MG63 (cell line): ENCODE measurements at regions not wholly inside any gene's neighbourhood (a gene's known extent, or its start where the extent isn't known, plus 50 kb on each side); places are given as distances from the start of the nearest gene placed in this dataset.

Experiments
- DNase-seq: peaks from one replicate; pipeline ENCODE4 v3.0.0-alpha.2; 2020
- H3K27me3 ChIP-seq: fragments of 250-450 bp; sonication (Bioruptor Pico); 2 replicates; pipeline ENCODE4 v1.5.1; 2020; ENCODE audit warnings: mild to moderate bottlenecking, moderate library complexity
- H3K36me3 ChIP-seq: fragments of 250-450 bp; sonication (Bioruptor Pico); 2 replicates; pipeline ENCODE4 v1.5.1; 2020; ENCODE audit warnings: mild to moderate bottlenecking, moderate library complexity
- H3K4me3 ChIP-seq: fragments of 250-450 bp; sonication (Bioruptor Pico); 2 replicates; pipeline ENCODE4 v1.5.1; 2020; ENCODE audit warnings: mild to moderate bottlenecking, moderate library complexity
- H3K9me3 ChIP-seq: fragments of 250-450 bp; sonication (Bioruptor Pico); 2 replicates; pipeline ENCODE4 v1.5.1; 2020; ENCODE audit warnings: mild to moderate bottlenecking, moderate library complexity

DNA sequence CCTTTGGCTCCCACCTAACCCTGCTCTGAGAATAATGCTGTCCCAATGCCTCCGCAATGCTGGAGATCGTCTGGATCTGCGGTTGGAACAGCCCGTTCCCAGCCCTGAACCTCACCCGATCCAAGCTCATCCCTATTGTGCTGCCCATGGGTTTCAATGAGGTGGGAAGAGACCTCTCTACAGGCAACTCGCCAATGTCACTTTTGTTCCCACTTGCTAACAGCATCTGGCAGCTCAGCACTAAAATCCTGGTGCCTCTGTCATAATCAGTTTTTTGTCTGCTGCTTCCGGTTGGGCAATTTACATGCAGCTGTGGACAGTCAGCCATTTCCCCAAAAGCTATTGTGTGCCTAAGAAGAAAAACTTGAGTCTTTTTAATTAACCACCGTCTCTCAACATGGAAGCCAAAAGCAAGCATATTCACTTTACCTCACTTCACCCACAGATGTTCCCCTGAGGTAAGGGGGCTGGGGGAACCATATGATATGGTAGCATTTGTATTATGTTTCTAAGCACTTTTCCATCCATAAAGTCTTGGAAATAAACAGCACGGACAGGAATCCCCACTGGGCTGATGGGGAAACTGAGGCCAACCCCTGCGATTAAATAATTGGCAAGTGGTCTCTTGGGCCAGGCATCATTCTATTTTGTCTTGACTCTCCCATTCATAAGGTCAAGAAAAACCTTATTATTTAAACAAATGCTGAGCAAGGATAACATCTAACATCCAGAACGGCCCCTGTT, 159.2 kb upstream of the CDH5 start:
- Histone ChIP-seq H3K27me3 (no peaks in the 10 kb centered on the region), H3K9me3 (no peaks in the 10 kb centered on the region), H3K4me3 (no peak overlapping the region), H3K36me3 (no peaks in the 10 kb centered on the region)
- DNase-seq, result no peak

DNA sequence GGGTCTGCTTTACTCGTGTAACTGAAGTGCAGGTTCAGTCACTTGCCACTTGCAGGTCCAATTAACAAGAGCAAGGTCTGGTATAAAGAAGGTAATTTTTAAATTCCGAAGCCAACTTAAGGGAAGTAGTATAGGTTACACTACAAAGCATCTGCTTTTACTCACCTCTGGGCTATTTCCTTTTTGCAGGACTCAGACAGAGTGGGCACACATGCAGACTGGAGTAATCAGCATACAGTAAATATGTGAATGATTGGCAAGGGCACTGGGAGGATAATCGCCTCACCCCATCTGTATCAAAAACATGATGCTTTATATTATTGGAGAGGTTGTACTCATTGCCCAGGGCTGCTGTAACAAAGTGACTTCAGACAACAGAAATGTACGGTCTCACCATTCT, 160.1 kb upstream of the CDH5 start:
- no peaks in the 10 kb centered on the region for H3K27me3 ChIP-seq
- DNase-seq, result peak; percentile 15
- H3K9me3 ChIP-seq, result no peaks in the 10 kb centered on the region
- H3K36me3 ChIP-seq, result no peaks in the 10 kb centered on the region
- H3K4me3 ChIP-seq, result no peak overlapping the region

DNA sequence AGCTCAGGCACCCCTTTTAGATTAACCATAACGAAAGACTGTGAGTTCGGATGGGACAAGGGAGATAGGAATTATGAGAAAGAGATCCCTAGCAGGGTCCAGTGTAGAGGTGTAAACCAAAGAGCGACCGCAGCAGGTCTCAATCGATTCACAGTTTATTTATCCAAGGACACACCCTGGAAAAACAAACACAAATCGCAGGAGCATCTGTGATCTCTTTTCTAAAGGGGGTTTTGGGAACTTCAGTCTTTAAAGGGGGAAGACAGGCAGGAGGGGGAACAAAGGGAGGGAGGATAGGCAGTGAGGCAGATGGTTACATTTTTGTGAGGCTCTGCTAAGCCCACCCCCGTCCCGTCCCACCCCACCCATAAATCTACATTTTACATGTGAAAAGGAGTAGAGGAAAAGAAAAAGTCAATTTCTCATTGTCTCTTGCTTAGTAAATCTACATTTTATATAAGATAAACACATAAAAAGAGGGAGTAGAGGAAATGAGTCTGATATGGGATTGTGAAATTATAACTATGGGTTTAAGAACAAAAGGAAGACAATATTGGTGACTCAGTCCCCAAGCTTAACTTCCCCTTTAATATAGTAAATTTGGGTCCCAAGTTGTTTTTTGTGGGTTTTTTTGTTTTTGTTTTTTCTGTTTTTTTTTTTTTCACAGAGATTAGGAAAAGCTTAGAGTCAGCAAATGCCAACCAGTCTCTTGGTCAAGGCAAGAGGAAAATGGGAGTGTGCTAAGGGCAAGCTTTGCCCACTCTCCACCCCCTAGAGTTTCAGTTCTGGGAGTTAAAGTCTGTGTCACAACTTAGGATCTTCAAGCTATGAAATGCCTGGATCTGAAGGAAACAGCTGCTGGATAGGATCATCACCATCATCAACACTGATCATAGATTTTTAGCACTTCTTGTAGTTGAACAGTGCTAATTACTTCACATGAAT, 160.9 kb upstream of the CDH5 start:
- Histone ChIP-seq H3K36me3 (no peaks in the 10 kb centered on the region), H3K27me3 (no peaks in the 10 kb centered on the region), H3K4me3 (no peak overlapping the region), H3K9me3 (no peaks in the 10 kb centered on the region)
- peak; percentile 36 for DNase-seq

DNA sequence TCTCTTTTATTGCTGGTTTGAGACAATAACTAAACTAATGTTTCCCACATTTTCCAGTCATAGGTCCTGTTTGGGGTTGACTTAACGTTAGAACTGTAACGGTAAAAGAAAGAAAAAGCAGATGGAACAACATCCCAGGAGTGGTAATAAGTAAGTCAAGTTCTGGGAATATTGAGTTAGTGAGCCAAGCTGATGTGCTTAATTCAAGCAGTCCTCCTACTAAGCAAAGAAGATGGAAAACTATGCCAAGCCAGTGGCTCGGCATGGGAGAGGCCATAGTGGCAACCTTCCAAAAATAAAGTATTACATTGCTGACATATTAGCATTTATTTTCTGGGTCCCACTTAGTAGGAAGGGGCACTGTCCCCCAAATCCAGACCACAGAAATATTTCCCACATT, 161.7 kb upstream of the CDH5 start:
- peak; percentile 20 for DNase-seq
- Histone ChIP-seq H3K4me3 (no peak overlapping the region), H3K9me3 (no peaks in the 10 kb centered on the region), H3K36me3 (no peaks in the 10 kb centered on the region), H3K27me3 (no peaks in the 10 kb centered on the region)

DNA sequence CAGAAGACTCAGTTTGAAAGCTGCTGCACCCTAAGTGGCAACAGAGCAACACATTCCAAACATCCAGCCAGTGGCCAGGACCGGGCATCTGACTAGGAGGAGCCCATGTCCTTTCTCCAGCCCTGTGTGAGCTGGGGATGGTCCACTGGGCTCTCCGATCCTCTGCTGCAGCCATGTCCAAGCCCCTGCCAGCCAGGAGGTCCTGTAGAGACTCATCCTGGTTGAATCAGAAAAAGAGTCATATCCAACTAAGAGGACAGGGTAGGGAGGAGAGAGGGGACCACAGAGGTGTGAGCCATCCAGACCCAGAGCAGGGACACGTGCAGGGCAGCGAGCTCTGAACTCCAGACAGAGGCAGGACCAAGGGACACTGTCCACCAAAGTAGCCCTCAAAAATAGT, 163.0 kb upstream of the CDH5 start:
- Histone ChIP-seq H3K36me3 (no peaks in the 10 kb centered on the region), H3K9me3 (no peaks in the 10 kb centered on the region), H3K27me3 (no peaks in the 10 kb centered on the region), H3K4me3 (no peak overlapping the region)
- no peak for DNase-seq

DNA sequence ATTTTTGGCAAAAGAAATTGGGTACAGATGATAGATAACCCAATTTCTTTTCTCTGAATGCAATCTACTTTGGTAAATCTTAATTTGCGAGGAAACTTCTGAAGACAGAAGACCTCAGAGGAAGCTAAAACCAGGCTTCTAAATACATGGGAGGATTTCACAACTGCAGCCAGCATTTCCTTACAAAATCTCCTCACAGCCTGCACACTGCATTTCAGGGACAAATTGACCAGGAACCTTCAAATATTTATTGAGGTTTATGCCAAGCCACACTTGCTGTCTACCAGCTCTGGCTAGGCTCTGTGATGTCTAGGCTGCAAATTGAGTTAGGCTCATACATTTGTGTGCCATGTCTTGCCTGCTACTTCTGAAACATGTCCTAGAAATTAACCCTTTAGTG, 167.3 kb upstream of the CDH5 start:
- H3K27me3 ChIP-seq, result no peaks in the 10 kb centered on the region
- H3K4me3 ChIP-seq, result no peak overlapping the region
- no peak for DNase-seq
- no peaks in the 10 kb centered on the region for H3K9me3 ChIP-seq
- no peaks in the 10 kb centered on the region for H3K36me3 ChIP-seq

DNA sequence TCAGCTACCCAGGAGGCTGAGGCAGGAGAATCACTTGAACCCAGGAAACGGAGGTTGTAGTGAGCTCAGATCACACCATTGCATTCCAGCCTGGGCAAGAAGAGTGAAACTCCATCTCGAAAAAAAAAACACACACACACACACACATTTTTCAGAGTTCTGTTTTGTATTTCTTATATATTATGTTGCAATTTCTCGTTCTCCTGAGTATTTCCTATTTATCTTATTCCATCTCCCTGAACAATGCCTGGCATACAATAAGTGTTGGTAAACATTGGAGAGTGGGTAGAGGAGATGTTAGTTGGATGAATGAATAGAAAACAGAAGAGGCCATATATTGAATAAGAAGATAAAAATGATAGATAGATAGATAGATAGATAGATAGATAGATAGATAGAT, 167.8 kb upstream of the CDH5 start:
- Histone ChIP-seq H3K27me3 (no peaks in the 10 kb centered on the region), H3K4me3 (no peak overlapping the region), H3K9me3 (no peaks in the 10 kb centered on the region), H3K36me3 (no peaks in the 10 kb centered on the region)
- DNase-seq, result no peak

DNA sequence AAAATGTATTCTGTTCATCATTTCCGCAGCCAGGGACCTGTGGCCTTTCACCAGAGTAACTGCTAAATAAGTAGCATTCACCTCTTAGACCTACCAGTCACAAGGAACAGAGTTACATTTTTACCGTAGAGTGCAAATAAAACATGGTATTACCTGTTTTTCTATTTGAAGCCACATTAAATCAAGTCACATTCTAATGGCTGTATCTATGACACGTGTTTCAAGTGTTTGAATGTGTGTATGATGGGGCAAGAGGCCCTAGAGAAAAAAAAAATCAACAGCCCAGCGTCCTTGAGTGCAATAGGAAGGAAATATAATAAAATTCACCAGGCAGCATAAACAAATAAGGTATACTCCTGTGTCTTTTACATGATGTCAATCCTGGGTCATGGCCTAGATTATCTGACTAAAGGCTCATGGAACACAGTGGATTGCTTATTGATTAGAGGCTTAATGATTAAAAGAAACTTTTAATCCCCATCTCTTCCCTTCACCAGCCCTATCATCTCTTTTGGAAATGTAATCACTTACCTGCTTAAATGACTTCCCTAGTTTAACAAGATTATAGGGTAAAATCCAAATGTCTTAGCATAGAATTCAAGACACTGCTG, 168.7 kb upstream of the CDH5 start:
- Histone ChIP-seq H3K9me3 (no peaks in the 10 kb centered on the region), H3K36me3 (no peaks in the 10 kb centered on the region), H3K4me3 (no peak overlapping the region), H3K27me3 (no peaks in the 10 kb centered on the region)
- DNase-seq, result no peak

DNA sequence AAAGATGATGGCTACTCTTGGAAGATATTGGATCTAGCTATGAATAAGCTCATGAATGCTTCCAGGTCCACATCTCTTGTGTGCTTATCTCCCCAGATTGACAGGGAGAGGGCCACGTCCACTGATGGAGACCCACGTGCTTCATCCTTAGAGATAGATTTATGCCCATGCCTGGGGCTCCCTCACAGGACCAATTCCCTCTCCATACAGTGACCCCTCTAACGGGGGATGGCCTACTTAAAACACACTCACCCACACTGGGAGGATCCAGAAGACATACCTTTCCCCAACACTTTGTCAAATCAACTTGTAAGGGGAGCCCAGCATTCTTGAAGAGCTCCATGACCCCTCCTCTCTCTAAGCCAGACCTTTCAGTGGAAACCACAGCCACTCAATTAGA, 169.7 kb upstream of the CDH5 start:
- Histone ChIP-seq H3K4me3 (no peak overlapping the region), H3K27me3 (no peaks in the 10 kb centered on the region), H3K36me3 (no peaks in the 10 kb centered on the region), H3K9me3 (no peaks in the 10 kb centered on the region)
- no peak for DNase-seq

DNA sequence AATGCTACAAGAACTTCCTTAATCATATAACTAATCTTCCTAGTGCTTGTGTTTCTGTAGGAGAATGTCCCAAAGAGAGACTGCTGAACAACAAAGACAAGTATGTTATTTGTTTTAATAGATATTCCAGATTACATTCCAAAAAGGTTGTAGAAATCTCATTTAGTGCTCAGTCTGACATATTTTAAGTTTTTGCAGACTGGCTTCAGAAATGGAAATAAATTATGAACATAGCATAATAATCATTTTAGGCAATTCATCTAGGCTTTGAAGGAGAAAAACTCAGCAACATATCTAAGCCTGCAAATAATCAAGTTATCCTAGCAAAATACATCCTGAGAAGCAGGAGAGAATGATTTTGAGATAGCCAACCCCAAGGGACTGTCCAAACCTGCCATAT, 171.6 kb upstream of the CDH5 start:
- no peak overlapping the region for H3K4me3 ChIP-seq
- H3K27me3 ChIP-seq, result no peaks in the 10 kb centered on the region
- H3K9me3 ChIP-seq, result no peaks in the 10 kb centered on the region
- DNase-seq, result no peak
- no peaks in the 10 kb centered on the region for H3K36me3 ChIP-seq

DNA sequence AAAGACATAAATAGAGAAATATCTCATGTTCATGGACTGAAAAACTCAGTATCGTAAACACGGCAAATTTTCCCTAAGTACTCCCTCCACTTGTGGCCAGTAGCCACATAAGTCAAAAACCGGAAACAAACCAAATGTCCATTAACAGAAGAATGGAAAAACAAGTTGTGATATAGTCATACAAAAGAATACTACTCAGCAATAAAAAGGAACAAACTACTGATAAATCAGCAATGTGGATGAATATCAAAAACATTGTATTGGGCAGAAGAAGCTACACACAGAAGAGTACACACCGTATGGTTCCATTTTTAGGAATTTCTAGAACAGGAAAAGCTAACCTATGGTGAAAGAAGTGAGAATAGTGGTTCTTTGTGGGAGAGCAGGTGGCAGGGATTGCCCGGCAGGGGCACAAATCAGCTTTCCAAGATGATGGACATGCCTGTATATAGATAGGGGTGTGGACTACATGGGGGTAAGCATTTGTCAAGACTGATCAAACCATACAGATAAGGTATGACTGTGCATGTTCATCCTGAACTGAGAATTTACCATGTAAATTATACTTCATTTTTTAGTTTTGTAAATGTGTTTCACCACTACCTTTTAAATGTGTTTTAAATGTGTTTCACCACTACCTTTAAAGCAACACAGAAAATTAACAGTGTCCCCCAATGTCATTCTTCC, 172.8 kb upstream of the CDH5 start:
- DNase-seq, result no peak
- H3K9me3 ChIP-seq, result no peaks in the 10 kb centered on the region
- H3K27me3 ChIP-seq, result no peaks in the 10 kb centered on the region
- no peaks in the 10 kb centered on the region for H3K36me3 ChIP-seq
- no peak overlapping the region for H3K4me3 ChIP-seq

DNA sequence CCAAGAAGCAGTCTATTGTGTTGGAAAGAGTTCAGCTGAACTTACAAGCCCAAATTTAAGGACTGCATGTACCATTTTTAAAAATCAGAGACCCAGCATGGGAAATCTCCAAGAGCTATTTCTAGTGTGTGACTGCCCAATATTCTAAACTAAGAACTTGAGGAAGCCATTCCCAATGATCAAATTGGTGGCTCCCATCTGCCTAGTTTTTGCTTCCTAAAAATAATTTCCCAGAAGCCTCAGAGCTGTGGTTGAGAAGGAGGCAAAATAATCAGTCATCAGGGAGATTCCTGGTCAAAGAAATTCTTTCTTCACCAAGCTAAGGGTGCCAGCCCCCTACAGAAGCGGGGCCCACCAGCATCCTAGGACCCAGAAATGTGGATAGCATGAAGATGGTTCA, 176.1 kb upstream of the CDH5 start:
- H3K4me3 ChIP-seq, result no peak overlapping the region
- H3K27me3 ChIP-seq, result no peaks in the 10 kb centered on the region
- DNase-seq, result no peak
- H3K36me3 ChIP-seq, result no peaks in the 10 kb centered on the region
- H3K9me3 ChIP-seq, result no peaks in the 10 kb centered on the region

DNA sequence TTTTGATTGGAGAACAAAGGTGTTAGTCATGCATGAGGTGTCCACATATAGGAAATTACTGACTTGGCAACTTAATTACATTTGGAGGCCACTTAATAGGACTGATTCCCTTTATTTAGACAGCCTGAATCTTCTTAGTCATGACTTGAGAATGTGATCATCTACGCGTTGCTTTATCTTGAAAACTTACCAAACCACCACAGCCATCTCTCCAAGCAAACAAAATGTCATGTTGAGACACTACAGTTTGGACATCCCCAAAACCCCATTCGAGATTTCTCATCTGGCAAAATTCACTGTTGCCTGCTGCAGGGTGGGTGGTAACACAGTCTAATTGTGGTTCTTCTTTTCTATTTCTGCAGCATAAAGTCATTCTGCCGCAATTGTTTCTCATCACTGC, 176.5 kb upstream of the CDH5 start:
- no peaks in the 10 kb centered on the region for H3K27me3 ChIP-seq
- peak; percentile 68 for DNase-seq
- H3K4me3 ChIP-seq, result no peak overlapping the region
- H3K36me3 ChIP-seq, result no peaks in the 10 kb centered on the region
- H3K9me3 ChIP-seq, result no peaks in the 10 kb centered on the region

DNA sequence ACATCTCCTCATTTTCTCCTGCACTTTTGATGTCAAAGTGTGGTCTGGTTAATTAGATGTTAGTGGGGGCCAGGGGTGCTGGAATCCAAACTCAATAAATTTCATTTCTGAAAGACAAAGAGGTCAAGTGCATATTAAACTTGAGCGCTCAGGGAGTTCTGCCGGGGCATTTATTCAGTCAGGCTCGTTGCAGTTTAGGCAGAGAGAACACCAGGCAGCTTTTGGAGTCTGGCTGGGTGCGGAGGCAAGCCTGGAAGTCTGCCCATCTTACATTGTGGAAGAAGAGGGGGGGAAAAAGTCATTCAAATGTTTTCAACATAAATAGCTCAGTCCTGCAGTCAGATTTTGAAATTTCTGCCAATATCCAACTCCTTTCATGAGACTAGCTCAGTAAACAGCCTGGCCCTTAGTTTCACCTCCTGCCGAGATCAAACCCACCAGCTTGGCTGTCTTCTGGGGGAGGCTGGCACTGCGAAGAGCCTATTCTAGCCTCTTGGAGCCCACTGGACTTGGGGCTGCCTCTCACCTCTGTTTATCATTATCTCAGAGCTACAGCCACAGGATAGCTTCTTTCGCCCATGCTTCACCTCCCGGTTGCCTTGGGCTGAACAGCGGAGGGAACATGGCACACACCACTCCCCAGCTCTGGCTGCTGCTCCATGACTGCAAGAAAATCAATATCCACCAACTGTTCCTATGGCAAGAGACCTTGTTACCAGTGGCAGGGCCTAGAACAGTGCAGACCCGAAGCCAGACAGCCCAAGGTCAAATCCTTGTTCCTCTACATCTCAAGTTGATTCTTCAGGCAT, 177.4 kb upstream of the CDH5 start:
- Histone ChIP-seq H3K27me3 (no peaks in the 10 kb centered on the region), H3K4me3 (no peak overlapping the region), H3K9me3 (no peaks in the 10 kb centered on the region), H3K36me3 (no peaks in the 10 kb centered on the region)
- peak; percentile 72 for DNase-seq

DNA sequence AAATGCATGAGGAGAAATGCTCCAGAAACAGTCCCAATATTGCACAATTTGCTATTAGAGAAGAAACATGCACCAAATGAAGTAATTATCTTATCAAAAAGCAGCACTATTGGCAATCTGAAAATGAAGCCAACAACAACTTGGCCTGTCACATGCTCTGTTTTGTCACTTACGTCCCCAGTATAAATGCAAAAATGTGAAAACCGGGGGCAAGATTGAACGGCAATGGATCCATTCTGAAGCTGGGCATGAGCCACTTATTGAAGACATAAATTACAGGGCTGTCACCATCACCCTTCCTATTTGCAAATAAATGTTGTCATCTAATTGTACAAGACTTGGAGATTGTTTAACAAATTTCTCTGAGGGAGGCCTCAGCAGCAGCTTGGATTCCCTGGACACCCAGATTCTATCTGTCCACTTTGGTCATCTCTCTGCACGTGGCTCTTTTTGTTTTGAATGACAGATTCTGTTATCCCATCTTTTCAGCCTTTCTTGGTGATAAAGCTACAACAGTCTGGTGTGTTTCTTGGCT, 180.2 kb upstream of the CDH5 start:
- Histone ChIP-seq H3K36me3 (no peaks in the 10 kb centered on the region), H3K4me3 (no peak overlapping the region), H3K9me3 (no peaks in the 10 kb centered on the region), H3K27me3 (no peaks in the 10 kb centered on the region)
- no peak for DNase-seq

DNA sequence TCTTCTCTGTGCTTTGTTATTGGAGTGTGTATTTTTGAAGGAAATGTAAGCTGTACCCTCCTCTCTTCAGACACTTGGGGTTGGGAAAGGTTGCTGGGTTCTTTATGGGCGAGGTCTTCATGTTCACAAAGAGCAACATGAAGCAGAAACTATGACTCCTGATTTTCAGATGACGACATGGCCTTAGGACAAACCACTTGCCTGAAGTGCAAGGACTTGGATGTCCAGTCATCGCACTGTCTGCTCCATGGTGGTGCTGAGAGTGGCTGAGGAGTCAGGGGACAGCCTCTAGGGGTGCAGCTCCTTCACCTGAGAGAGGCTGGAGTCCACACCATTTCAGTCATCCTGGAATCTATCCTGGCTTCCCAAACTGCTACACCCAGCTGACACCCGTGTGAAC, 183.9 kb upstream of the CDH5 start:
- DNase-seq, result no peak
- no peak overlapping the region for H3K4me3 ChIP-seq
- no peaks in the 10 kb centered on the region for H3K36me3 ChIP-seq
- H3K27me3 ChIP-seq, result no peaks in the 10 kb centered on the region
- H3K9me3 ChIP-seq, result no peaks in the 10 kb centered on the region
